Neural progenitor cell (in vitro differentiated cells): ENCODE measurements at regions not wholly inside any gene's neighbourhood (a gene's known extent, or its start where the extent isn't known, plus 50 kb on each side); places are given as distances from the start of the nearest gene placed in this dataset.

Source experiments
- EZH2 ChIP-seq: fragments of 200-600 bp; sonication (generic); IDR thresholded peaks from 2 replicates; pipeline ENCODE4 v1.6.1; 2017; ENCODE audit warnings: antibody characterized with exemption, mild to moderate bottlenecking, moderate library complexity
- EZH2phosphoT487 ChIP-seq: fragments of 200-600 bp; sonication (generic); IDR thresholded peaks from 2 replicates; pipeline ENCODE4 v1.6.1; 2017; ENCODE audit warnings: antibody characterized with exemption
- TF ChIP-seq, protein P1 (sequence below): fragments of 200-600 bp; sonication (generic); IDR thresholded peaks from 2 replicates; pipeline ENCODE4 v1.5.1; 2017; ENCODE audit warnings: antibody characterized with exemption, mild to moderate bottlenecking

DNA sequence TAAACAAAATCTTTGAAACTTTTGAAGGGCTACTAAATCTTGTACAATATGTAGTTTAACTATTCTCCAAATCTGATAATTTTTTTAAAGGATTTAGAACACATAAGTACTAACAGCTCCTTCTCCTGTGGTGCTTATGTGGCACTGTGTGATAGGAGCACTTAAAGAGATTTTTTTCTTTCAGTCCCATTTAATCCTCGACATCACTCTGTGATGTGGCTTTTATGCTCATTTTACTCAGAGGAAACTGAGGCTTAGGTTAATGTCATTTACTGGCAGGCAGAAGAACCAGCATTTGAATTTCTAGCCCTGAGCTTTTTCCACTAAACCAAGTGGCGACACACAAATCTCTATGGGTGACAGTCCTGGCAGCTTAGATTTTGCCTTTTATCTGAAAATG, 92.4 kb downstream of the SAMD9 start:
- TF ChIP-seq, protein P1, sequence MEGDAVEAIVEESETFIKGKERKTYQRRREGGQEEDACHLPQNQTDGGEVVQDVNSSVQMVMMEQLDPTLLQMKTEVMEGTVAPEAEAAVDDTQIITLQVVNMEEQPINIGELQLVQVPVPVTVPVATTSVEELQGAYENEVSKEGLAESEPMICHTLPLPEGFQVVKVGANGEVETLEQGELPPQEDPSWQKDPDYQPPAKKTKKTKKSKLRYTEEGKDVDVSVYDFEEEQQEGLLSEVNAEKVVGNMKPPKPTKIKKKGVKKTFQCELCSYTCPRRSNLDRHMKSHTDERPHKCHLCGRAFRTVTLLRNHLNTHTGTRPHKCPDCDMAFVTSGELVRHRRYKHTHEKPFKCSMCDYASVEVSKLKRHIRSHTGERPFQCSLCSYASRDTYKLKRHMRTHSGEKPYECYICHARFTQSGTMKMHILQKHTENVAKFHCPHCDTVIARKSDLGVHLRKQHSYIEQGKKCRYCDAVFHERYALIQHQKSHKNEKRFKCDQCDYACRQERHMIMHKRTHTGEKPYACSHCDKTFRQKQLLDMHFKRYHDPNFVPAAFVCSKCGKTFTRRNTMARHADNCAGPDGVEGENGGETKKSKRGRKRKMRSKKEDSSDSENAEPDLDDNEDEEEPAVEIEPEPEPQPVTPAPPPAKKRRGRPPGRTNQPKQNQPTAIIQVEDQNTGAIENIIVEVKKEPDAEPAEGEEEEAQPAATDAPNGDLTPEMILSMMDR = no peak
- TF ChIP-seq EZH2 (no peak), EZH2phosphoT487 (no peak)
